OCI-LY7 (cell line): ENCODE measurements at regions not wholly inside any gene's neighbourhood (a gene's known extent, or its start where the extent isn't known, plus 50 kb on each side); places are given as distances from the start of the nearest gene placed in this dataset.

ENCODE experiments used
- CTCF ChIP-seq: fragments of 200-600 bp; sonication (generic); conservative IDR thresholded peaks from 2 replicates; pipeline ENCODE4 v1.5.1; 2014; ENCODE audit warnings: mild to moderate bottlenecking, antibody characterized with exemption, low read length, moderate library complexity, mixed read lengths
- EZH2phosphoT487 ChIP-seq: fragments of 200-600 bp; sonication (generic); IDR thresholded peaks from 2 replicates; pipeline ENCODE4 v1.6.1; 2018; ENCODE audit warnings: low read depth, borderline replicate concordance, mild to moderate bottlenecking, mixed run types, antibody characterized with exemption, low read length, moderate library complexity, mixed read lengths

- no peak for TF ChIP-seq CTCF
- no peak for TF ChIP-seq EZH2phosphoT487
Measured at GRCh38 chr11:134622458-134622857, 210.4 kb upstream of the B3GAT1 start.
